Stimulated activated CD8-positive, alpha-beta memory T cell treated with anti-CD3 and anti-CD28 coated beads, Interleukin-7, amount 100 ng/mL, for 1 hour (primary cell): ENCODE measurements at regions not wholly inside any gene's neighbourhood (a gene's known extent, or its start where the extent isn't known, plus 50 kb on each side); places are given as distances from the start of the nearest gene placed in this dataset.

Experiments
- DNase-seq, 2 donors: peaks; one replicate each; pipeline ENCODE4 v3.0.0-alpha.2; 2020; ENCODE audit warnings: low read depth in 2 of 2

DNA sequence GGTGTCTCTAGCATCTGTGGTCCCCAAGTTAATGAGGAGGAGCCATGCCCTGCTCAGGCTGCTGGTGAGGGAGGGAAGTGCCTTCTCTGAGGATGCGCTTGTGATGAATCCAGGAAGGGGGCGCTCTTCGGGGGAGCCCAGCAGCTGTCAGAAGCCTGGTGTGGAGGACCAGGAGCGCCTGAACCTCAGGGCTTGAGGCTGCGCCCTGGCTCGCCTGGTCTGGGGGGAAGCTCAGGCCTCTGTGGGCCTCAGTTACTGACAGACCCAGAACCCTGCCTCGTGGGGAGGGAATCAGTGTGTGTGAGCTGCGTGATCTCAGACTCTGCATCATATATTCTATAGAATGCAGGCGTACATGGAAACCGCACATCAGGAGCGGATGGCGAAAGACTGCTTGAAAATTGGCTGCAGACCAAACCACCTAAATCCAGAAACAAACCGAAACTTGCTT, 126.1 kb downstream of the SEC14L1 start:
- no peak for DNase-seq

DNA sequence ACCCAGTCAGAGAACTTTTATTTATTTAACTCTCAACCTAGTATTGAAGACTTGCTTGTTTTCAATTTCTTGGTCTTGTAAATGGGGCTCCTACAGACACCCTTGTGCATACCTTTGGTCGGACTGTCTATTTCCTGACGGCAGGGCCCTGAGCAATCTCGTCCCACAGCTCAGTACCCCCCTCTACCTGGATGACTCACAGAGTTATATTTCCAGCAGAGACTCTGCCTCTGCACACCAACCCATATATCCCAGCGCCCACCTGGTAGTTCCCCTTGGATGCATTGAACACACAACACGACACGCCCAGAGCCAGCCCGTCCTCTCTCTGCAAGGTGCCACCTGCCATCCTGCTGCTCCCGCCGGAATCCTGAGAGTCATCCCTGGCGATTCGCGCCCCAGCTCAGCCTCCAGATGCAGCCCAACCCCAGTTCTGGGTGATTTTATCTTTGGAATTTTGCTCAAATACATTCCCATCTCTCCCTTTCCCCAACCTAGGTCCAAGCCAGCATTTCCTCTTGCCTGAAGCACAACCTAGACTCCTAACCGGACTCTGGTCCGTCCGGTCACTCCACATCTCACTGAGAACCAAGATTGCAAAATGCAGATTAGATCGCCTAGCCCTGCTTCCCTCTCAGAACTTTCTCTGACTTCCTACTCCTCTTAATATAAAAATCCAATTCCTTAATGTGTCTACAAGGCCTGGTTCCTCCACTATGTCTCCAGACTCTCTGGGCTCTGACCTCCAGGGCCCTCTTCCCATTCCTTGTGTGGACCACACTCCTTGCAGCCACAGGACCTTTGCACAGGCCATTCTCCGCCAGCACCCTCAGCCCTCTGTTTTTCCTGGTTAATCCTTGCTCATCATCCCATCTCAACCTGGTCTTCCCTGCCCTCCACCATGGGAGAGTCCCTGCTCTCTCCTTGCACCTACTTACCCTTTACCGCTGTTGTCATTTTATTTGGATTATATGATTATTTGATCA, 129.2 kb downstream of the SEC14L1 start:
- no peak for DNase-seq

DNA sequence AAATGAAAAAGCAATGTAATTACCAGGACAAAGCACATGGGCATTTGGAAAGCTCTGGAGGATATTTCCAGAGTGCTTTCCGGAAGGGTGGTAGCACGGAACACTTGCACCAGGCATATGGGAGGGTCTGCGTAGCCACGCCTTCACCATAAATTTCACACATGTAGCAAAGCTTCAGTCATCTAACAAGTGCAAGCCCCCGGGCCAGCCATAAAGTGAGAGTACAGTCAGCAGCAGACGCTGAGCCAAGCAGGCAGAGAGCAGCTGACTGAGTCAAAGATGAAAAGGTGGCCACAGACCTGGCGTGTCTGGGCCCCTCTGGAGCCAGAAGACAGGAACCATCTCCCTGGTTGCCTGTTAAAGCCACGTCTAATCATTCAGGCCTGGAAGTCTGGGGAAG, 130.6 kb downstream of the SEC14L1 start:
- no peak for DNase-seq

DNA sequence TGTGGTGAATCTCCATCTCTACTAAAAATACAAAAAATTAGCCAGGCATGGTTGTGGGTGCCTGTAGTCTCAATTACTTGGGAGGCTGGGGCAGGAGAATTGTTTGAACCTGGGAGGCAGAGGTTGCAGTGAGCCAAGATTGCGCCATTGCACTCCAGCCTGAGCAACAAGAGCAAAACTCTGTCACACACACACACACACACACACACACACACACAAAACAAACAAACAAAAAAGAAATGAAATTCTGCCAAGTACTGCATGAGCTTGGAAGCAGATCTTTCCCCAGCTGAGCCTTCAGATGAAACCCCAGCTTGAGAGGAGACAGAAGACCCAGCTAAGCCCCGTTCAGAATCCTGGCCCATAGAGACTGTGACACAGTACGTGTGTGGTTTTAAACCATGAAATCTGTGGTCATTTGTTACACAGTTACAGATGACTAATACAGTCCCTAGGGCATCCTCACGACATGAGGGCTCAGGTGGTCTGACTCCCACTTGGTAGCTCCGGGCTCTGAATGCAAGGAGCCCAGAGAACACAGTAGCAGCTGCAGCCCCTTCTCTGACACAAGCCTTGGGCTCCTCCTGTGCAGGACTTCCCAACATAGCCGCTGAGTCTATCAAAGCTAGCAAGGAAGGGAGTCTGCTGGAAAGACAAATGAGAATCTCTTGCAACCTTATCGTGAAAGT, 132.8 kb downstream of the SEC14L1 start:
- no peak for DNase-seq

DNA sequence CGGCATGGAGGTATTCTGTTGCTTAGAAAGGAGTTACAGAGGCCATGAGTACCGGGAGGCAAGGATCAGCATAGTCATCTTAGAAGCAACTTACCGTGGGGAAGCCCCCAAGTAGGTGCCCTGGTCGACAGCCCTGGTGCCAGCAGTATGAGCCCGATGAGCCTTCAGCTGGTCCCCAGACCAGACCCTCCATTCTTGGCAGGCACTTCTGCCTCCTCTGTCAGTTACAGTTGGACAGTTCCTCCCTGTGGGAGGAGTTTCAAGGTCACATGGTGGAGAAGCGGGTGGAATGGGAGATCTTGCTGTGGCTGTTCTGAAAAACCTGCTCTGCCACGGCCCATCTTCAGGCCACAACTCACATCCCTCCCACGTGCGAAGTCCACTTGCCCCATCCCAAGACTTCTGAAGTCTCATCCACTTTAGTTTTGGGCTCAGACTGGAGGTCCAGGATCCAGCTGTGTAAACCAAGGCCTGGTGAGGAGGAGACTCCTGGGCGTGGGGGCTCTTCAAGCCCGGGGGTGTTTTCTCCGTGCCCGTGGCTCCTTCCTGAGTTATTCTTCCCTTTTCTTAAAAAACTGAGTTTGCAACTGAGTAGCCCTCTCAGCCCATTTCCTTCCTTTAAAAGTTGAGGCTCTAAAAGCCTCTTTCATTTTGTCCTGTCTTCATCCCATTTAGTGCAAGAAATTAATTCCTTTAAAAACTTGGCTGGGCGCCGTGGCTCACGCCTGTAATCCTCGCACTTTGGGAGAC, 133.5 kb downstream of the SEC14L1 start:
- no peak for DNase-seq

DNA sequence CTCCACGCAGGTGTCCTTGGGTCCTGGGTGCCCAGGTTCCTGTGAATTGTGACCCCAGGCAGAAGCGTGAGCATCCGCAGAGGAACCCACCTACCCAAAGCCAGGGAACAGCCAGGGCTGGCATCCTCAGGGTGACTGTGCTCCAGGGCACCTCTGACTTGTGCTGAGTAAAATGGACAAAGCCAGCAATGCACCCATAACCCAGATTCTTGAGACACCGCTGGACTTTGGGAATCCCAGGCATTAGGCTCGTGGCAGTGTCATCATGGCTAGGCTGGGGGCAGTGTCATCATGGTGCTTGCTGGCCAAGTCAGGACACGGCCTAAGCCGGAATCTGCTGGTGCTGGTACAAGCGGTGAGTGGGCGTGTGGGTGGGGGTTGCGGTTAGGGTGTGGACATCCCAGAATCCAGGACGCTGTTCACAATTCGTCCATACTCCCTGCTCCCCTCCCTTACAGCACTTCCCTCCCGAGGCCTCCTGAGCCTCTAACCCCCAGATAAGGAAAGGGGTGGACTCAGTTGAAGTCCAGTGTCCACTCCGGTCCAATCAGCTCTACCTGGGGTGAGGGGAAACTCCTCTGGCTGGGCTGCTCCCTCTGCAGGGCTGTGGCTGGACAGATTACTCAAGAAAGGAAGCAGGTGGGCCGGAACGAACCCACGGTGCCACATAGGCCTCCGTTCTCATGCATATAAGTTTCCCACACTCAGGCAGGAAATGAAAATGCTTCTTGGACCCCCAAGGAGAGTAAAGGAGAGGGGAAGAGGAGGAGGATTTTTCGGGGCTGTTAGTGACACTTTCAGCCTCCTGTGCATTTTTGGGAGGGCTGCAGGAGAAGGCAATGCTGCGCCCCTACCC, 138.9 kb downstream of the SEC14L1 start:
- DNase-seq = no peak

DNA sequence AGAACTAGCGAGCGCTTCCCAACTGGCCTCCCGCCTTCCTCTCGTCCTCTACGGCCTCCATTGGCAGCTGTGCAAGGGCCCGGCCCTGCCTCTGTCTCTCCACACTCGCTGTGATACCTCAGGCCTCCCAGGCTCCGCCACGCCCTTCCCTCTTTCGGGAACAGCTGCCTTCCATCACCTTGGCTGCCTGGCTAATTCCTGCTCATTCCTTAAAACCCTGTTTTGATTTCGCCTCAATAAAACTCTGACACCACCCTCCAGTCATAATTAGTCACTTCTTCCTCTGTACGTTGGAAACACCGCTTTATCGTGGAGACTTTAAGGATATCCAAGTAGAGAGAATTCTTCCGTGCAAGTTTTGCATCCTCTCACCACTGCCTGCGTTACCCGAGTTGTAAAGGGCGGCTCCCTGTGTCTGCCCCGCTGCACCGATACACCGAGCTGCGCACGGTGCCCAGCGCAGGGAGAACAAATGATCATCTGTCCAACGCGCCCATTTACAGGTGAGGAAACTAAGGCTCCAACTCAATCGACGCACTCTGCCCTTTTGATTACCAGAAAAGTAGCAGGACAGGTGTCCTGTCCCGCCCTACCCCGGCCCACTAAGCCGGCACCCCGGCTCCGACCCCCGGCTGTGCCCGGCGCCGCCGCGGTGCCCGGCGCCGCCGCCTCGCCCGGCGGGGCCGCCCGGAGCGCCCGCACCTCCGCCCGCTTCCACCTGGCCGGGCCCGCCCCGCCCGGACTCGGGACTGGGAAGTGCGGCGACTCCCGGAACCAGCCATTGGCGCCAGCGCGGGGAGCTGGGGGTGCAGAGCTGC, 139.7 kb downstream of the SEC14L1 start:
- no peak for DNase-seq

DNA sequence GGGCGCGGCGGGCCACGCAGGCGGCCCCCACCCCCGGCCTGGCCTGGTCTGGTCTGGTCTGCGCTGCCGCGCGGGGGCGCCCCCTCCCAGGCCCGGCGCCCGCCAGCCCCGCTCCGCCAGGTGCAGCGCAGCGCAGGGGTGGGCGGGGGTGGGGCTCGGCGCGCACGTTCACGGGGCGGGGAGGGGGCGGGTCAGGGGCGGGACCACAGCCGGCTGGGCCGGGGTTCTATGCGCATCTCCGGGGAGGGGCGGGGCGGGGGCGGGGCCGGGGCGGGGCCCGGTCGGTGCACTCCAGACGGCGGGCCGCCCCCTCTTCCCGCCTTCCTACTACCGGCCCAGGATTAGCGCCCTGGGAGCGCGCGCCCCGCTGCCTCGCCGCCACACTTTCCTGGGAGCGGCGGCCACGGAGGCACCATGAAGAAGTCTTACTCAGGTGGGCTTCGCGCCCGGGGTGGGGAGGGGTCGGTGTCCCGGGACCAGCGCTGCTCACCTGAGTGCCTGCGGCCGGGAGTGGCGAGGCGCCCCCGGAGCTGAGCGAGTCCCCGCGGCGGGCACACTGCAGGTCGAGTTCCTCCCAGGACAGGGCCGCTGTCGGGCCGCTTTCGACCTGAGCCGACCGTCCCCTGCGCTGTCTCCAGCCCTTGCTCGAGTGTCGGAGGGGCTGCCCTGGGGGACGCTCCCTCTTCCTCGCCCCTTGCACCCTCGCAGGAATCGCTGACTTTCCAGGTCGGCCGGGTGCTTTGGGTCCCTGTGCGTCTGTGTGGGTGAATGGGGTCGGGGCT, 140.5 kb downstream of the SEC14L1 start:
- DNase-seq = peak; percentile 21 to 29

DNA sequence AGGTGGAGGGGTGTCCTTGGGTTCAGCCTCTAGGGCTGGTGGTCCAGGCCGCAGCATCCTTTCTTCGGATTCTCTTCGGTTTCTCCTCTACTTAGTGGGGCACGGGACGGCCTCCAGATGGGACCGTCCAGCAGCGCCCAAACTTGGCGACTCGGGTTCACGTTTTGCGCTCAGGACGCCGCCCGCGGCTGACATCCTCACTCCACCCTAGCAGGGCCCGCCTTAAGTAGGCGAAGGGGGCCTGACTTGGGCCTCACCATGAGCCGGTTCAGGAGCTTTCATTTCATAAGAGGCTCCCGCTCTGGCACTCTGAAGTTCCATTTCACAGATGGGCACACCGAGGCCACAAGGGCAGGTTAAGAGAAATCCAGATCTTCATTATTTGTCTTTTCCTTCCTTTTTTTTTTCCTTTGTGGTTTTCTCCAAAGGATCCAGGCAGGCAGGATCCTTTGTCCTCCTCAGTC, 141.2 kb downstream of the SEC14L1 start:
- no peak for DNase-seq

DNA sequence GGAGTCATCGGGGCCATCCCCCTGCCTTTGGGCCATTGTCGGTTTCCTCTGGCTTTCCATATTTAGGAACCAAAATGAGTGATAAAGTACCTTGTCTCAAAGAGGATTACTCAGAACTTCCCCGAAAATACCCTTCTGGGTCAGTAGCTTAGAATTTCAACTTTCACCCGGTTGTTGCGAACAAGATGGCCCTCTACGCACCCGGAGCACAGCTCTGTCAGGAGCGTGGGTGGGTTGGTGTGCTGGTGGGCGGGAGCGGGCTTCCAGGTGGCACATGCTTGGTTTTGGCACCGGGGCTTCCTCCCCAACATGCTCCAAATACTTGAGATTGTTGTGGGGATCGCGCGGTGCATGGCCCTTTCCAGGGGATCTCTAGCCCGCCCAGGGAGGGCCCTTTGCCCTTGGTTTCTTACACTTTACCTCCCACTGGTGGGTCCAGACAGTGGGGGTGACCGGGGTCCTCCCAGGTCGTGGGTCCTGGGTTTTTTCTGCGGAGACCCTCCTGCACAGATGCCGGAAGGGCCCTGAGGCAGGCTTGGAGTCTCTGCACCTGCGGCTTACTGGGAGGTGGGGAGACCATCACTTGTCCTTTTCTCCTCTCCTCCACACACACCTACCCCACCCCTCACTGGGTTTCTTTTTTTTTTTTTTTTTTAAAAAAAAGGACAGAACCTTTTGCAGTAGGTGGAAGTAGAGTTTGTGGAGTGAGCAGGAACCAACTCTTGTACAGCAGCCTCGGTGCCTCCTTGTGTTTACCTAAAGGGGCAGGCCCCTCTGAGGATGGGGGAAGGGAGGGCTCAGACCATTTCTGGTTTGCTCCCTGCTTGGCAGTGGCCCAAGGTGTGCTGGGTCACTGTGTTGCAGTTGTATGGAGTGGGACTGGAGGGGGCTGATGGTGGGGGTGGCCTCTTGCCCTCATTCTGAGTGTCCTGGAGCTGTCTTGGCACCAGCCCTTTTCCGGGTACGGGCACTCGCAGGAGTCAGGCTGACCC, 142.1 kb downstream of the SEC14L1 start:
- DNase-seq = no peak

DNA sequence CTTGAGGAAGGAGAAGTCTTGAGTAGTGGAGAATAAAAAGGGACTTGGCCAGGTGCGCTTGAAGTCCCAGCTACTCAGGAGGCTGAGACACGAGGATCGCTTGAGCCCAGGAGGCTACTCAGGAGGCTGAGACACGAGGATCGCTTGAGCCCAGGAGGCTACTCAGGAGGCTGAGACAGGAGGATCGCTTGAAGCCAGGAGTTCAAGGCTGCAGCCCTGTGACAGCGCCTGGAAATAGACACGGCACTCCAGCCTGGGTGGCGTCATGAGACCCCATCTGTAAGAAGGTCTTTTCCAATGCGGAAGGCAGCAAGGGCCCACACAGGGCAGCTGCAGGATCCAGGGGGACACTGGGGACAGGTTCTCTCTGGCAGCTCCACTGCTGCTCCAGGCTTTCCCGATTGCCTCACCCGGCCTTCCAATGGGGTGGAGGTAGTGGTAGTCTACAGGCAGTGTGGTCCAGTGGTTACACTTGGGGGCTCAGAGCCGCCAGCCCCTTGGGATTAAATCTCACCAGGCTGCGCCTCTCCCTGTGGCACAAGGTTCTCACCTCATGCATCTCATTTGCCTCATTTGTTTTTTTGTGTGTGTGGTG, 143.4 kb downstream of the SEC14L1 start:
- DNase-seq = no peak

DNA sequence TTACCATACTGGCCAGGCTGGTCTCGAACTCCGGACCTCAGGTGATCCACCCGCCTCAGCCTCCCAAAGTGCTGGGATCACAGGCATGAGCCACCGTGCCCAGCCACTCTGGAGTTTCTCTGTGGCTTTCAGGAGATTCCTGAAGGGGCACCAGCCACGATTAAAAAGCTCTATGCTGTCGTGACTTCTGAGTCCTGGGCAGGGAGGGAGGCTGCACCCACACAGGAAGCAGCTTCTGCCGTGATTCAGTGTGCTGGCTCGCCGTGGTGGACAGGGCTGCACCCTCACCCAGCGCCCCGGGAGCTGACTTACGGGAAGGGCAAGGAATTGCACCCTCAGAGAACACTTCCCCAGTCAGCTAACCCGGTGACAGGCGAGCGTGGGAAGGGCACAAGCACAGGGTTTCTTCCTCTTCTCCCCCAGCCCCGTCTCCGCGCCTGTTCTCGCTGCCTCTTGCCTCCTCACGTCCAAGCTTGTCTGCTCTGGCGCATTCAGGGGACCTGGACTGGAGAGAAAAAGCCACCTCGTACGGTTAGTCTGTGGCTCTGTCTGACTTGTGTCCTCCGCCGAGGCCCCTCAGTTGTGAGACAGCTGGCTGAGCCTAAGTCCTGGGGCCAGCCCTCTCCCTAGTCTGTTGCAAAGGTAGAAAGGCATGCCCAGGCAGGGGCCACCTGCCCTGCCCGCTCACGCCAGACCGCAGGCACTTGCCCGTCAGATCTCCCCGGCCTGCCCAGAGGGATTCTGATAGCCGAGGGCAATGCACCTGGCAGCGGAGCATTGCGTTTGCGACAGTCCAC, 145.0 kb downstream of the SEC14L1 start:
- no peak for DNase-seq

DNA sequence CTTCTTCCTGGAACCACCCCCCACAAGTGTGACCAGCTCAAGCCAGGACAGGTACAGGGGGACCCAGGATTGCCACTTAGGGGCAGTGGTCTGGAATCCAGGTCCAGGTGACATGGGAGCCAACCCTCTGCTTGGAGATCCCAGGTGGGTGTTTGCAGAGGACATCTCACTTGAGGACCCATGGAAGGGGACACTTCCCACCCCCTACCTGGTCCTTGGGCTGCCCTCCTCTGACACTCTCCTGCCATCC, 145.5 kb downstream of the SEC14L1 start:
- no peak for DNase-seq

DNA sequence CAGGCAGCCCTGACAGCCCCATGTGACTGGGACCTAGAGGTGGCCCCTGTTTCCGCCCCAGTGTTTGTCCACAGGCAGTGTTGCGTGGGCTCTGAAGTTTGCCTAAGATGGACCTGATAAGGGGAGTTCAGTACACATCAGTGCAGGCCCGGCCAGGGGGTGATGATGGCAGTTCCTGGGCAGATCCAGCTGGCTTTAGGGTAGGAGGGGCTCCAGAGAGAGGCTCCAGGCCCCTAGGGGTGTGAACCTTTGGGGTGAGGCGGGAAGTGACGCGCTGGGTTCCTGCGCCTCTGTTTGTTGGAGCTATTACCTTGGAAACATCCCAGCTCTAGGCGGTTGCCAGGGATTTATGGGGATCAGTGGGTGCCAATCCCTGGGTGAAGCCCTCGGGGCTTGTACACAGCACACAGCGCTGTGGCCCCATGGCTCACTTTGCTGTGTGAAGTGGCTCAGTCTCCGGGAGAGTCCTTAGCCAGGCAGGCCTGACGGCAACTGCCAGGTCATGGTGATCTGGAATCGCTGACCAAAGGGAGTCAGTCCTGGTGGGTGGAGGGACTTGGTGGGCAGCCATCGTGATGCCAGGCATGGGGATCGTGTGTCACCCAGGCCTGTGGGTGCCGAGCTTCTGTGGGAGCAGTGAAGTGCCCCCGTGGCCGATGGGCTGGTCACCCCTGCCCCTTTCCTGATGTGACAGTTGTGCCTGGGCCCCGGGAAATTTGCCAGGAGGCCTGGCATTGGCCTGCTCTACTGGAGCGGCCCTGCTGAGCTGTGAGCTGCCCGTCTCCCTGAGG, 146.1 kb downstream of the SEC14L1 start:
- no peak for DNase-seq

DNA sequence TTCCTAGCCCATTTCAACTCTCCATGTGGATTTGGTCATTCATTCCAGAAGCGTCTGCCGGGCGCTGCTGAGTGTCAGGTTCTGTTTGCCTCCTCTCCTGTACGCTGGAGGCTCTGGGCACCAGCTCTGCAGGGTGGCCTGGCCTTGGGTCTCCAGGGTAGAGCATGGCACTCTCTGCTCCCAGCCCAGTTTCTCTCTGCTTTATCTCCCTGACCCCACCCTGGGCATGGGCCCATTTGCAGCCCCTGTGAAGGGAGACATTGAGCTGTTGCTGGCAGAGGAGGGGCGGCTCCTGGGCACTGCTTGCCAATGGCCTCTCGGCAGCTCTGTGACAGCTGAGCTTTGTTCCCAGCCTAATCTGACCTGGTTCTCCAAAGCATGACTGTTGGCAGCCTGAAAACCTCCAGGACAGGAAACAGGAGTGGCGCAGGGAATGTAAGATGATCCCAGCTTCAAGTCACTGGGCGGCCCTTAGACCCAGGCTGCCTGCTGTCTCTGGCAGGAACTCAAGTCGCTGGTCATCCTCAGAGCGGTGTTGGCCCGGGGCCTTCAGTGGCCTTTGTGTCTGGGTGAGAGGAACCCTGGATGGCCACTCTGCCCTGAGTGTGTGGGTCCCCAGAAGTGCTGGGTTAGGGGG, 146.8 kb downstream of the SEC14L1 start:
- no peak for DNase-seq

DNA sequence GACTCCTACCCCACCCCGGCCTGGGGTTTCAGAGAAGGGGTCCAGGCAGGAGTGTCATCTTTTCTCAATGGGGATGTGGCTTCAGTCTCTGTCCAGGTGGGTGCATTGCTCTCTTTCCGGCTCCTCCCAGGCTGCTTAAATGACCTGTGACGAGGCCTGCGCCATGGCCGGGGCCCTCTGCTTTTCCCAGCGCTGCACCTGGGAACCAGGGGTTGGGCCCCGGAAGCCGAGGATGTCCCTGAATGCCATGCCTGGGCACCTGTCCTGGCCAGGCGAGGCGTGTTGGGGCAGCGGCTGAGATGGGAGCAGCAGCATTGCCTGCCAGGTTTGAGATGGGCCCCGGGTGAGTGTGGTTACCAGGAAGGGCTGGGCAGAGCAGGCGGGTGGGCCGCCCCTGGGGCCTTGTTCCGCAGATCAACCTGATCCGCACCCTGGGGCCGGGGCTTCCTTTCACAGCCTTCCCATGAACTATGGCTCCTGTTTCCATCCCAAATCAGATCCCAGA, 147.4 kb downstream of the SEC14L1 start:
- no peak for DNase-seq
